Parathyroid adenoma (tissue), 2 donors: ENCODE measurements at regions not wholly inside any gene's neighbourhood (a gene's known extent, or its start where the extent isn't known, plus 50 kb on each side); places are given as distances from the start of the nearest gene placed in this dataset.

Experiments used
- H2AFZ ChIP-seq: fragments of 300-600 bp; sonication (generic); one replicate; pipeline ENCODE4 v1.7.0; 2017; ENCODE audit warnings: antibody characterized with exemption, mild to moderate bottlenecking
- H3K27ac ChIP-seq: fragments of 300-600 bp; sonication (generic); one replicate; pipeline ENCODE4 v1.7.0; 2017
- H3K27me3 ChIP-seq: fragments of 300-600 bp; sonication (generic); one replicate; pipeline ENCODE4 v1.7.0; 2017; ENCODE audit warnings: low read length; ENCODE audit not compliant: control insufficient read depth, insufficient read depth
- H3K36me3 ChIP-seq: fragments of 300-600 bp; sonication (generic); one replicate; pipeline ENCODE4 v1.7.0; 2017; ENCODE audit warnings: low read length; ENCODE audit not compliant: control insufficient read depth, insufficient read depth
- H3K4me1 ChIP-seq: fragments of 300-600 bp; sonication (generic); one replicate; pipeline ENCODE4 v1.7.0; 2017; ENCODE audit warnings: control low read depth
- H3K4me2 ChIP-seq: fragments of 300-600 bp; sonication (generic); one replicate; pipeline ENCODE4 v1.7.0; 2017; ENCODE audit warnings: low read length
- H3K4me3 ChIP-seq: fragments of 300-600 bp; sonication (generic); one replicate; pipeline ENCODE4 v1.7.0; 2017; ENCODE audit warnings: low read depth, low read length
- H3K79me2 ChIP-seq: fragments of 300-600 bp; sonication (generic); one replicate; pipeline ENCODE4 v1.7.0; 2017; ENCODE audit warnings: control low read depth
- H3K9ac ChIP-seq: fragments of 300-600 bp; sonication (generic); one replicate; pipeline ENCODE4 v1.7.0; 2017; ENCODE audit warnings: mild to moderate bottlenecking
- H3K9me3 ChIP-seq: fragments of 300-600 bp; sonication (generic); one replicate; pipeline ENCODE4 v1.7.0; 2017; ENCODE audit warnings: low read length; ENCODE audit not compliant: control insufficient read depth
- TF ChIP-seq, protein P1 (sequence below): fragments of 300-600 bp; sonication (generic); IDR thresholded peaks from one replicate; pipeline ENCODE4 v1.7.0; 2017; ENCODE audit warnings: antibody characterized with exemption, mild to moderate bottlenecking
- donor health status: primary hyperparathyroidism.

DNA sequence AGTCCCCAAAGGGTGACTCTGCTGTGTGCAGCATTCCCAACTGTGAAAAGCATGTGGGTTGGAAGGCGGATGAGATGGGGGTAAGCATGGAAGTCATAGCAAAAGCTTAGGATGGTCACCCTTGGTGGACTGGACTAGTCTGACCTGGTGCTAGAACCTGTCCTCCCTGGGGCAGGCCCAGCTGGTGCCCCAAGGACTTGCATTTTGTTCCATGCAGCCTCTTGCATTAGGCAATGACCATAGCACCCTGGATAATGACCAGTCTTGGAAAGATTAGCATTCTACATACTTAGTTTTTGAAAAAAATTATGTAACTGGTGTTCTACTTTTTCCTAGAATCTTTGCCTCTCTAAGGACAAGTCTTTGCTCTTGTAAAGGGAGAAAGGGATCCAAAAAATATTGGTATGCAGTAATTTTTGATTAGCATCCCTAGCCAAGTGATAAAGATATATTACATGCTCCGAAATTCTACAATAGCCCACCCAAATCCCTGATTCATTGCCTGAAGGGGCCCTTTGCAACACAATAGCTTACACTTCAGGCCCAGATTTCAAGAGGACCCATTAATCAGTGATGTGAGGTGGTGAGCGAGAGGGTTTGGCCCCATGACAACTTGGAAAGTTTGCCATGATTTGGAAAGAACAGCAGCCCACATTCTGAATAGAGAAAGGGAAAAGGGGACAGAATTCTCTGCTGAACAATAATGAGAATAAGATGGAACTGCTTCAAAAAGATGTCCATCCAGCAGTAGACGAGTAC is 93.3 kb upstream of the CD180 start:
- Histone ChIP-seq H3K4me3 (no peak overlapping the region), H3K27ac (peak overlapping the region; percentile 75), H3K4me2 (no peak overlapping the region), H2AFZ (no peak overlapping the region), H3K9ac (no peak overlapping the region), H3K4me1 (peaks cover 45% of the 10 kb centered on the region), H3K79me2 (peaks cover 11% of the 10 kb centered on the region), H3K36me3 (no peaks in the 10 kb centered on the region), H3K9me3 (no peaks in the 10 kb centered on the region), H3K27me3 (no peaks in the 10 kb centered on the region)
- TF ChIP-seq, protein P1, sequence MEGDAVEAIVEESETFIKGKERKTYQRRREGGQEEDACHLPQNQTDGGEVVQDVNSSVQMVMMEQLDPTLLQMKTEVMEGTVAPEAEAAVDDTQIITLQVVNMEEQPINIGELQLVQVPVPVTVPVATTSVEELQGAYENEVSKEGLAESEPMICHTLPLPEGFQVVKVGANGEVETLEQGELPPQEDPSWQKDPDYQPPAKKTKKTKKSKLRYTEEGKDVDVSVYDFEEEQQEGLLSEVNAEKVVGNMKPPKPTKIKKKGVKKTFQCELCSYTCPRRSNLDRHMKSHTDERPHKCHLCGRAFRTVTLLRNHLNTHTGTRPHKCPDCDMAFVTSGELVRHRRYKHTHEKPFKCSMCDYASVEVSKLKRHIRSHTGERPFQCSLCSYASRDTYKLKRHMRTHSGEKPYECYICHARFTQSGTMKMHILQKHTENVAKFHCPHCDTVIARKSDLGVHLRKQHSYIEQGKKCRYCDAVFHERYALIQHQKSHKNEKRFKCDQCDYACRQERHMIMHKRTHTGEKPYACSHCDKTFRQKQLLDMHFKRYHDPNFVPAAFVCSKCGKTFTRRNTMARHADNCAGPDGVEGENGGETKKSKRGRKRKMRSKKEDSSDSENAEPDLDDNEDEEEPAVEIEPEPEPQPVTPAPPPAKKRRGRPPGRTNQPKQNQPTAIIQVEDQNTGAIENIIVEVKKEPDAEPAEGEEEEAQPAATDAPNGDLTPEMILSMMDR, result no peak

DNA sequence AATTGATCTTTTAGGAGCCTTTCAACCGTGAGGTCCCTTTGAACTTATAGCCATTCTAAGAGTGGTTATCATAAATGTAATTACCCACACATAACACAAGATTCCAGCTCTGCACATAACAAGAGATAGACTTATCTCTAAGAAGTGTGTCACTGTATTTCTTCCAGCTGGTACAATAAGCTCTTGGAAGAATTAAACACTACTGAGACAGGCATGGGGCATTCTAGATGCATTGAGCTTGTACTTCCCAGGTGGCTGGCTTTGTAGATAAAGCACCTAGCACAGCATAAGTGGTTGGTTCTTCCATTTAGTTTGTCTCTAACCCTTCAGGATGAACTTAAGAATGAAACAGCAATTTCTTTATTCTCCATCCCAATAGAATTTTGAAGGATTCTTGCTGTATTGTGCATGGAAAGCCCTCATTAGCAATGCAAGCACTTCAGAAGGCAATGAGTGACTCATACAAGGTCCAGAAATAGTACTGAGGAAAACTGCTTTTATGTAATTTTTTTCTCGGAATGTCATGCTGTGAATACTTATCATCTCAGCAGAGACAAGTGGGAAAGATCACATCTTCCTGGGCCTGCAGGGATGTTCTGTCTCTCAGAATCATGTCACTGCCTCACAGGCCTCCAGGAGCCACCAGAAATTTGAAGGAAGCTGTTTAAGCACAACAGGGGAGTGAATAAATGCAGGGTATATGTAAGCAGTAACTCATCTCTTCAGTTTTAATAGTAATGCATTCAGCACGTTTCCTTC is 91.1 kb upstream of the CD180 start:
- no peaks in the 10 kb centered on the region for H3K9me3 ChIP-seq
- H3K4me2 ChIP-seq, result no peak overlapping the region
- H3K36me3 ChIP-seq, result no peaks in the 10 kb centered on the region
- TF ChIP-seq, protein P1, result no peak
- peak overlapping the region; percentile 30 for H3K27ac ChIP-seq
- no peak overlapping the region for H3K9ac ChIP-seq
- H3K79me2 ChIP-seq, result peaks cover 17% of the 10 kb centered on the region
- H2AFZ ChIP-seq, result no peak overlapping the region
- H3K4me1 ChIP-seq, result peaks cover 44% of the 10 kb centered on the region
- no peak overlapping the region for H3K4me3 ChIP-seq
- no peaks in the 10 kb centered on the region for H3K27me3 ChIP-seq

DNA sequence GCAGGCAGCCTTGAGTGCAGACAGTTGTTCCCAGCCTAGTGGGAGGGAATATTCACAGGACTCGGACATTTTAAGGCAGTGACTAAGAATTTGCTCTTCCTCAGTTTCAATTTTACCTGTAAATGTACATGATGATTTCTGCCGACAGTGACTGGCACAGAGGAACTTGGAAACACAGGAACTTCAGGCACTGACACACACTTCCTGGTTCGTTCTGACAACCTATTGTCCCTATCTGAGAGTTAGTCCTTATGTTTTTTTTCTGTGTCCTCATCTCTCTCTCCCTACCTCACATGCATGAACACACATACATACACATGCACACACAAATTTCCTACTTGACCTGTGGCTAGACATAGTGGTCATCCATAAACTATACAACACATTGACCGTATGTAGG is 89.4 kb upstream of the CD180 start:
- Histone ChIP-seq H3K27ac (no peak overlapping the region), H3K36me3 (no peaks in the 10 kb centered on the region), H3K4me1 (peaks cover 29% of the 10 kb centered on the region)

DNA sequence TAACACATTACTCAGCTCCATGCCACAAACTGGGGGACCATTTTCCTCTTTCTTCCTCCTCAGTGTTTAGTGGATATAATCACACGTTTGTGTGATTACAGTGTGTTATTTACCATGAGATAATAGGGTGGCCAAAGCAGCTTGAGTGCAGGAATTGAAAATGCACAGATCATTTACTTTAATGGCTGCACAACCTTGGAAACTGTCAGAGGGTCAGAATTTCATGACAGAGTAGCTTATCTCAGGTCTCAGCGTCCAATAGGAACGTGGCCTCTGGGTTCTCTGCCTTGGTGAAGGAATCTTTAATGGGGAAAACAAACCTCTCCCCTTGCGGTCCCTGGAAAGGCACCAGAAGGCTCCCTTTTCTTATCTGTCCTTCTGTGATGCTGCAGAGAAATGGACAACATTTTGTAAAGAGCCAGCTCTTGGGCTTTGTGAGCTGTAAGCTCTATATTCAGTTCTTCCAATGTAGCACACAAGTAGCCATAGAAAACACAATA is 87.4 kb upstream of the CD180 start:
- H3K79me2 ChIP-seq, result peaks cover 19% of the 10 kb centered on the region
- TF ChIP-seq, protein P1, result no peak
- no peak overlapping the region for H3K9ac ChIP-seq
- H3K36me3 ChIP-seq, result no peaks in the 10 kb centered on the region
- H3K27me3 ChIP-seq, result no peaks in the 10 kb centered on the region
- H3K4me3 ChIP-seq, result no peak overlapping the region
- peaks cover 17% of the 10 kb centered on the region for H3K4me1 ChIP-seq
- H2AFZ ChIP-seq, result peak overlapping the region; percentile 66
- no peak overlapping the region for H3K4me2 ChIP-seq
- H3K27ac ChIP-seq, result no peak overlapping the region
- H3K9me3 ChIP-seq, result no peaks in the 10 kb centered on the region

More for the DNA sequence above, 89.4 kb upstream of the CD180 start:
- TF ChIP-seq, protein P1, result no peak
- peaks cover 17% of the 10 kb centered on the region for H3K79me2 ChIP-seq
- peak overlapping the region; percentile 18 for H2AFZ ChIP-seq
- no peak overlapping the region for H3K4me3 ChIP-seq
- H3K9me3 ChIP-seq, result no peaks in the 10 kb centered on the region
- H3K27me3 ChIP-seq, result no peaks in the 10 kb centered on the region
- no peak overlapping the region for H3K9ac ChIP-seq
- no peak overlapping the region for H3K4me2 ChIP-seq
